OCI-LY7 (cell line): ENCODE measurements at regions not wholly inside any gene's neighbourhood (a gene's known extent, or its start where the extent isn't known, plus 50 kb on each side); places are given as distances from the start of the nearest gene placed in this dataset.

ENCODE experiments used
- CTCF ChIP-seq: fragments of 200-600 bp; sonication (generic); conservative IDR thresholded peaks from 2 replicates; pipeline ENCODE4 v1.5.1; 2014; ENCODE audit warnings: mild to moderate bottlenecking, antibody characterized with exemption, low read length, moderate library complexity, mixed read lengths
- EZH2phosphoT487 ChIP-seq: fragments of 200-600 bp; sonication (generic); IDR thresholded peaks from 2 replicates; pipeline ENCODE4 v1.6.1; 2018; ENCODE audit warnings: low read depth, borderline replicate concordance, mild to moderate bottlenecking, mixed run types, antibody characterized with exemption, low read length, moderate library complexity, mixed read lengths

- TF ChIP-seq CTCF (no peak), EZH2phosphoT487 (no peak)
Measured at GRCh38 chr6:68032217-68032616, 602.9 kb upstream of the ADGRB3 start.
